Vagina (tissue), 2 donors: ENCODE measurements at regions not wholly inside any gene's neighbourhood (a gene's known extent, or its start where the extent isn't known, plus 50 kb on each side); places are given as distances from the start of the nearest gene placed in this dataset.

Source experiments
- POLR2AphosphoS5 ChIP-seq, 2 donors: sonication (generic); formaldehyde crosslinking; IDR thresholded peaks; one replicate each; pipeline ENCODE4 v1.9.0; 2017; ENCODE audit warnings: antibody characterized with exemption in 2 of 2, mild to moderate bottlenecking in 2 of 2, low read depth in 1 of 2; ENCODE audit not compliant: insufficient read depth in 1 of 2
- TF ChIP-seq, protein P1 (sequence below), 3 experiments: fragments of 450-650 bp in 2 of 3; fragments of 200-600 bp in 1 of 3; sonication (generic) in 1 of 3; IDR thresholded peaks; one replicate each; pipeline ENCODE4 v1.5.1; 2017 to 2019; ENCODE audit warnings: antibody characterized with exemption in 3 of 3, mild to moderate bottlenecking in 2 of 3, moderate library complexity in 2 of 3

GRCh38 chr4:117817301-117817700 is 217.0 kb upstream of the NDST3 start:
- TF ChIP-seq, protein P1, sequence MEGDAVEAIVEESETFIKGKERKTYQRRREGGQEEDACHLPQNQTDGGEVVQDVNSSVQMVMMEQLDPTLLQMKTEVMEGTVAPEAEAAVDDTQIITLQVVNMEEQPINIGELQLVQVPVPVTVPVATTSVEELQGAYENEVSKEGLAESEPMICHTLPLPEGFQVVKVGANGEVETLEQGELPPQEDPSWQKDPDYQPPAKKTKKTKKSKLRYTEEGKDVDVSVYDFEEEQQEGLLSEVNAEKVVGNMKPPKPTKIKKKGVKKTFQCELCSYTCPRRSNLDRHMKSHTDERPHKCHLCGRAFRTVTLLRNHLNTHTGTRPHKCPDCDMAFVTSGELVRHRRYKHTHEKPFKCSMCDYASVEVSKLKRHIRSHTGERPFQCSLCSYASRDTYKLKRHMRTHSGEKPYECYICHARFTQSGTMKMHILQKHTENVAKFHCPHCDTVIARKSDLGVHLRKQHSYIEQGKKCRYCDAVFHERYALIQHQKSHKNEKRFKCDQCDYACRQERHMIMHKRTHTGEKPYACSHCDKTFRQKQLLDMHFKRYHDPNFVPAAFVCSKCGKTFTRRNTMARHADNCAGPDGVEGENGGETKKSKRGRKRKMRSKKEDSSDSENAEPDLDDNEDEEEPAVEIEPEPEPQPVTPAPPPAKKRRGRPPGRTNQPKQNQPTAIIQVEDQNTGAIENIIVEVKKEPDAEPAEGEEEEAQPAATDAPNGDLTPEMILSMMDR (IDR thresholded peaks at IDR 0.05): no peak
- TF ChIP-seq POLR2AphosphoS5 (IDR thresholded peaks at IDR 0.05; ENCODE audit: insufficient read depth in 1 of 2, low read depth in 1 of 2): no peak
